Upper lobe of left lung (tissue), 4 donors: ENCODE measurements at regions not wholly inside any gene's neighbourhood (a gene's known extent, or its start where the extent isn't known, plus 50 kb on each side); places are given as distances from the start of the nearest gene placed in this dataset.

Experiments
- POLR2A ChIP-seq, 4 donors: fragments of 450-650 bp; IDR thresholded peaks; one replicate each; pipeline ENCODE4 v1.5.1; 2016 to 2017; ENCODE audit warnings: antibody characterized with exemption in 4 of 4, mild to moderate bottlenecking in 2 of 4
- TF ChIP-seq, protein P1 (sequence below), 6 experiments: fragments of 450-650 bp in 4 of 6; fragments of 200-600 bp in 2 of 6; sonication (generic) in 2 of 6; IDR thresholded peaks; one replicate each; pipeline ENCODE4 v1.5.1; 2016 to 2019; ENCODE audit warnings: antibody characterized with exemption in 6 of 6

DNA sequence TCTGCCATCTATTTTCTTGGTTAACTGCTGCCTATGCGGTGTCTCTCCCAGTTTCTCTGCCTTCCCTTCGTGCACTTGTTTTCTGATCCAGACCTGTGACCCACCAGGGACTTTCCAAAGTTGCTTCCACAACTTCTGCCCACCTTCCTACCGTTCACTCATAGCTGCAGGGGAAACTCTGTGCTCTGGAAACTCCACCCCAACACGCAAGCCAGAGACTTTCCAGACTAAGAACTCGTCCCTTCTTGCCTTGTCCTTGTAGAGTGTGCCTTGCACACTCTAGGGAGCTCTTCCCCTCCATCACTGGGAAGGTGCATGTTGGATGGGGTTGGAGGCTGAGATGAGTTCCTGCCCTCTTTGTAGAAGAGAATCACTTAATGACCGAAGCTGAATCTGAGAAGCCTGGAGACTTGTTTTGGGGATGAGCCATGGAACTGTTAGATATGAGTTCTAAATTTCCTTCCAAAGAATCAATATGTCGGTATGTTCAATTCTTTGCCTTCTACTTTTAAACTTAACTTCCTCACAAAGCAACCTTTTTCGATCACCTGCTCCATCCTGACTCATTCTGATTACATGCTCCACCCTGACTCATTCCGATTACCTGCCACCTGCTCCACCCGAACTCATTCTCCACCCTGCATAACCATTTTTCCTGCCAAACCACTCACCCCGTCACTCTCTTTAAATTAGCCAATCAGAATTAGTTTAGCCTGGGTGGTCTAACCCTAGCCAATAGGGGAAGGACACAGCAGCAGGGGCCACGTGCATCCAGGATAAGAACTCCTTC is 82.1 kb upstream of the CAPRIN2 start:
- TF ChIP-seq, protein P1, sequence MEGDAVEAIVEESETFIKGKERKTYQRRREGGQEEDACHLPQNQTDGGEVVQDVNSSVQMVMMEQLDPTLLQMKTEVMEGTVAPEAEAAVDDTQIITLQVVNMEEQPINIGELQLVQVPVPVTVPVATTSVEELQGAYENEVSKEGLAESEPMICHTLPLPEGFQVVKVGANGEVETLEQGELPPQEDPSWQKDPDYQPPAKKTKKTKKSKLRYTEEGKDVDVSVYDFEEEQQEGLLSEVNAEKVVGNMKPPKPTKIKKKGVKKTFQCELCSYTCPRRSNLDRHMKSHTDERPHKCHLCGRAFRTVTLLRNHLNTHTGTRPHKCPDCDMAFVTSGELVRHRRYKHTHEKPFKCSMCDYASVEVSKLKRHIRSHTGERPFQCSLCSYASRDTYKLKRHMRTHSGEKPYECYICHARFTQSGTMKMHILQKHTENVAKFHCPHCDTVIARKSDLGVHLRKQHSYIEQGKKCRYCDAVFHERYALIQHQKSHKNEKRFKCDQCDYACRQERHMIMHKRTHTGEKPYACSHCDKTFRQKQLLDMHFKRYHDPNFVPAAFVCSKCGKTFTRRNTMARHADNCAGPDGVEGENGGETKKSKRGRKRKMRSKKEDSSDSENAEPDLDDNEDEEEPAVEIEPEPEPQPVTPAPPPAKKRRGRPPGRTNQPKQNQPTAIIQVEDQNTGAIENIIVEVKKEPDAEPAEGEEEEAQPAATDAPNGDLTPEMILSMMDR (IDR thresholded peaks at IDR 0.05), result no peak
- TF ChIP-seq POLR2A (IDR thresholded peaks at IDR 0.05), result no peak
